ENCODE measurements at regions not wholly inside any gene's neighbourhood (a gene's known extent, or its start where the extent isn't known, plus 50 kb on each side); places are given as distances from the start of the nearest gene placed in this dataset.
A peak's percentile ranks its signal among the peaks of the same experiment; 100 is the strongest.

GRCh38 chr6:14305131-14305530 is 187.6 kb downstream of the CD83 start:
- Histone ChIP-seq H3K4me3 (ENCODE audit: severe bottlenecking) (no peak overlapping the region), H3K9me3 (ENCODE audit: severe bottlenecking) (no peaks in the 10 kb centered on the region), H3K36me3 (ENCODE audit: low read depth) (no peaks in the 10 kb centered on the region), H3K27ac (ENCODE audit: poor library complexity, severe bottlenecking) (no peak overlapping the region), H3K4me1 (ENCODE audit: insufficient read depth, poor library complexity, severe bottlenecking) (peaks cover 7% of the 10 kb centered on the region), H3K27me3 (ENCODE audit: insufficient read depth, poor library complexity, severe bottlenecking) (no peaks in the 10 kb centered on the region)
- ATAC-seq (ENCODE audit: low read depth) (peak; percentile 79), DNase-seq (ENCODE audit: low spot score) (no peak)
- TF ChIP-seq, protein P1, sequence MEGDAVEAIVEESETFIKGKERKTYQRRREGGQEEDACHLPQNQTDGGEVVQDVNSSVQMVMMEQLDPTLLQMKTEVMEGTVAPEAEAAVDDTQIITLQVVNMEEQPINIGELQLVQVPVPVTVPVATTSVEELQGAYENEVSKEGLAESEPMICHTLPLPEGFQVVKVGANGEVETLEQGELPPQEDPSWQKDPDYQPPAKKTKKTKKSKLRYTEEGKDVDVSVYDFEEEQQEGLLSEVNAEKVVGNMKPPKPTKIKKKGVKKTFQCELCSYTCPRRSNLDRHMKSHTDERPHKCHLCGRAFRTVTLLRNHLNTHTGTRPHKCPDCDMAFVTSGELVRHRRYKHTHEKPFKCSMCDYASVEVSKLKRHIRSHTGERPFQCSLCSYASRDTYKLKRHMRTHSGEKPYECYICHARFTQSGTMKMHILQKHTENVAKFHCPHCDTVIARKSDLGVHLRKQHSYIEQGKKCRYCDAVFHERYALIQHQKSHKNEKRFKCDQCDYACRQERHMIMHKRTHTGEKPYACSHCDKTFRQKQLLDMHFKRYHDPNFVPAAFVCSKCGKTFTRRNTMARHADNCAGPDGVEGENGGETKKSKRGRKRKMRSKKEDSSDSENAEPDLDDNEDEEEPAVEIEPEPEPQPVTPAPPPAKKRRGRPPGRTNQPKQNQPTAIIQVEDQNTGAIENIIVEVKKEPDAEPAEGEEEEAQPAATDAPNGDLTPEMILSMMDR (IDR thresholded peaks at IDR 0.05; ENCODE audit: poor library complexity, severe bottlenecking) = no peak

GRCh38 chr6:14305624-14306023 is 188.1 kb downstream of the CD83 start:
- TF ChIP-seq, protein P1 (IDR thresholded peaks at IDR 0.05; ENCODE audit: poor library complexity, severe bottlenecking) = no peak
- DNase-seq (ENCODE audit: low spot score) = no peak
- H3K4me1 ChIP-seq (ENCODE audit: insufficient read depth, poor library complexity, severe bottlenecking) = peaks cover 7% of the 10 kb centered on the region
- H3K9me3 ChIP-seq (ENCODE audit: severe bottlenecking) = no peaks in the 10 kb centered on the region
- no peak overlapping the region for H3K27ac ChIP-seq (ENCODE audit: poor library complexity, severe bottlenecking)
- no peak overlapping the region for H3K4me3 ChIP-seq (ENCODE audit: severe bottlenecking)
- no peaks in the 10 kb centered on the region for H3K27me3 ChIP-seq (ENCODE audit: insufficient read depth, poor library complexity, severe bottlenecking)
- no peaks in the 10 kb centered on the region for H3K36me3 ChIP-seq (ENCODE audit: low read depth)
- ATAC-seq (ENCODE audit: low read depth) = no peak

DNA sequence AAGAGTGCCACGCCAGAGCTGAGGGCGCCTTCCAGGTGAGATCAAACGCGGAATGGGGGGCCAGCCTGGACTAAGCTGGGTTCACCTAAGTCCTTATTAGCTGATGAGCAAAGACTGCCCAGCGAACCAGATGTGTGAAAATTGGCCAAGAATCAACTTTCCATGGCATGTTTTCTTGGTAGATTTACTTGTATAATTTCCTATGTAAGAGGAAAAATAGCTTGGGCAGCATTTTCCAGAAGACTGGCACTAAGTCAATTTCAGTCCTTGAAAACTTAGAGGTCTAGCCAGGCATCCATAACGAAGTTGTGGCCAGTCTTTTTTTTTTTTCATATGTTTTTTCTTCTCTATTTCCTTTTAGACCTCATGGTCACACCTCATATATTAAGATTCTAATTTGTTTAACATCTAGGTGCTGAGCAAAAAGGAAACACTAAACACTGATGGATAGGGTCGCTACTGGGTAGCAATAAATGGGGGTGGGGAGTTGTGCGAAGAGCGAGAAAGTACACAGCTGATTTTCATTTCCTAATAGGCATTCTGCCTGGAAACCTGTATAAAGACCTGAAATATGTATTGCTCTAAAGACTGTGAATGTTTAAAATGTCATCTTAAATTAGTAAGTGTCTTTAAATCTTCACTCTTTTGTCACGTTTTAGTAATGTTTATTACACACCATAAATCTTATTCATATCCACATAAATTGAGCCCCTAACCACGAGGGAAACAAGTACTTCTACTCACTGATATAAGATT is 188.8 kb downstream of the CD83 start:
- no peak for ATAC-seq (ENCODE audit: low read depth)
- H3K4me1 ChIP-seq (ENCODE audit: insufficient read depth, poor library complexity, severe bottlenecking) = peaks cover 7% of the 10 kb centered on the region
- H3K4me3 ChIP-seq (ENCODE audit: severe bottlenecking) = no peak overlapping the region
- H3K27me3 ChIP-seq (ENCODE audit: insufficient read depth, poor library complexity, severe bottlenecking) = no peaks in the 10 kb centered on the region
- no peaks in the 10 kb centered on the region for H3K36me3 ChIP-seq (ENCODE audit: low read depth)
- no peak overlapping the region for H3K27ac ChIP-seq (ENCODE audit: poor library complexity, severe bottlenecking)
- no peak for DNase-seq (ENCODE audit: low spot score)
- TF ChIP-seq, protein P1 (IDR thresholded peaks at IDR 0.05; ENCODE audit: poor library complexity, severe bottlenecking) = no peak
- no peaks in the 10 kb centered on the region for H3K9me3 ChIP-seq (ENCODE audit: severe bottlenecking)

DNA sequence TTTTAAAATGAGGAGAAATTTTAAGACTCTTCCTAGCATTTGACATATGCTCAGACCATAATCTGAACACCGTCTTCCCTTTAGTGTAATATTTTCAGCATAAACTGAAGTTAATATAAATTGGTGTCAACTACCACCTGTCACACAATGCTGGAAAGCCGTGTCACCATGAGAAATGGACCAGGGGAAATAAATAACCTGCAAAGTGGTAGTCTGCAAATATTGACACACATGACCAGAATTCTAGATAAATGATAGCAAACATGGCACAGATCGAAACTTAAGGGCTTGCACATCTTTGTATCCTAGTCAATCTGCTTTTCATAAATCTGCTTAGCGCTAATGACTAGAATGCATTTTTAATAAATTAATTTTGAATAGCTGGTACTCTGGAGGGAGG is 191.9 kb downstream of the CD83 start:
- Histone ChIP-seq H3K27ac (ENCODE audit: poor library complexity, severe bottlenecking) (no peak overlapping the region), H3K9me3 (ENCODE audit: severe bottlenecking) (no peaks in the 10 kb centered on the region), H3K4me1 (ENCODE audit: insufficient read depth, poor library complexity, severe bottlenecking) (peaks cover 7% of the 10 kb centered on the region), H3K36me3 (ENCODE audit: low read depth) (no peaks in the 10 kb centered on the region), H3K27me3 (ENCODE audit: insufficient read depth, poor library complexity, severe bottlenecking) (no peaks in the 10 kb centered on the region), H3K4me3 (ENCODE audit: severe bottlenecking) (no peak overlapping the region)
- no peak for DNase-seq (ENCODE audit: low spot score)
- TF ChIP-seq, protein P1 (IDR thresholded peaks at IDR 0.05; ENCODE audit: poor library complexity, severe bottlenecking) = no peak
- ATAC-seq (ENCODE audit: low read depth) = no peak

DNA sequence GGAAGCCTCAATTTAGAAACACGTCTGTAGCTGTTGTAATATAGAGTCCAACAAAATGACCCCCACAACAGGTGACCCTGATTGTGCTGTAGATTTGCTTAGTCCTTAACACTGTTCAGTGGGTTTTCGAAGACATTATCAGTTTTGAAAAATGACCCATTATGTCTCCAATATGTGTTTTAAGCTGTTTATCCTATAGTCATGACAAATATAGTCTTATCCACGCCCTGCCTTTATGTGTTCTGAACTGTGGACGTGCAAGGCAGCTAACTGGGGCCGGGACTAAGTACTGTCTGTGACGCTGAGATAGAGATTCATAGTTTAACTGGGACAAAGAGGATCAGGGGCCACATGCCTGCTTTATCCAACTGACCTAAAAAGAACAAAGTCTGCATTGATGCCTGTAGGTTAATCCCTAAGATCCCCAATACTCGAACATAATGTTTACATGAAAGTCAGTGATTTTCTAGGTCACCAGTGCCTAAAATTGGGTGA is 192.4 kb downstream of the CD83 start:
- Histone ChIP-seq H3K36me3 (ENCODE audit: low read depth) (no peaks in the 10 kb centered on the region), H3K27me3 (ENCODE audit: insufficient read depth, poor library complexity, severe bottlenecking) (no peaks in the 10 kb centered on the region), H3K27ac (ENCODE audit: poor library complexity, severe bottlenecking) (no peak overlapping the region), H3K4me3 (ENCODE audit: severe bottlenecking) (no peak overlapping the region), H3K9me3 (ENCODE audit: severe bottlenecking) (no peaks in the 10 kb centered on the region), H3K4me1 (ENCODE audit: insufficient read depth, poor library complexity, severe bottlenecking) (peaks cover 3% of the 10 kb centered on the region)
- ATAC-seq (ENCODE audit: low read depth) = no peak
- no peak for DNase-seq (ENCODE audit: low spot score)
- TF ChIP-seq, protein P1 (IDR thresholded peaks at IDR 0.05; ENCODE audit: poor library complexity, severe bottlenecking) = no peak
